Transverse colon (tissue), 4 donors: ENCODE measurements at regions not wholly inside any gene's neighbourhood (a gene's known extent, or its start where the extent isn't known, plus 50 kb on each side); places are given as distances from the start of the nearest gene placed in this dataset.

ENCODE experiments used
- DNase-seq: peaks from one replicate; pipeline ENCODE4 v3.0.0-alpha.2; 2019
- H3K27ac ChIP-seq, 4 donors: fragments of 200-600 bp; sonication (generic); 2 replicates each; pipeline ENCODE4 v1.5.1; 2016 to 2018; ENCODE audit warnings: inconsistent platforms in 4 of 4
- H3K27me3 ChIP-seq: fragments of 200-600 bp; sonication (generic); 2 replicates; pipeline ENCODE4 v1.5.1; 2017; ENCODE audit warnings: inconsistent platforms
- H3K36me3 ChIP-seq, 4 donors: fragments of 200-600 bp; sonication (generic); 2 replicates each; pipeline ENCODE4 v1.5.1; 2017 to 2019; ENCODE audit warnings: inconsistent platforms in 4 of 4
- H3K4me1 ChIP-seq, 4 donors: fragments of 200-600 bp; sonication (generic); 2 replicates each; pipeline ENCODE4 v1.5.1; 2017 to 2020; ENCODE audit warnings: inconsistent platforms in 4 of 4
- H3K4me3 ChIP-seq, 4 donors: fragments of 200-600 bp; sonication (generic); 1 replicate in 1 of 4; 2 replicates in 3 of 4; pipeline versions ENCODE4 v1.5.1 to v1.6.1; 2017 to 2019; ENCODE audit warnings: inconsistent platforms in 4 of 4
- H3K9me3 ChIP-seq, 2 donors: fragments of 200-600 bp; sonication (generic); 2 replicates each; pipeline ENCODE4 v1.5.1; 2017 to 2019; ENCODE audit warnings: inconsistent platforms in 2 of 2
- CTCF ChIP-seq, 5 experiments: fragments of 200-600 bp in 3 of 5; fragments of 450-650 bp in 2 of 5; sonication (generic) in 3 of 5; IDR thresholded peaks; 1 replicate in 2 of 5; 2 replicates in 3 of 5; pipeline ENCODE4 v1.5.1; 2016 to 2017; ENCODE audit warnings: antibody characterized with exemption in 5 of 5, inconsistent platforms in 3 of 5, mild to moderate bottlenecking in 2 of 5, moderate library complexity in 1 of 5
- EP300 ChIP-seq: sonication (generic); formaldehyde crosslinking; IDR thresholded peaks from one replicate; pipeline ENCODE4 v1.6.1; 2017; ENCODE audit warnings: antibody characterized with exemption, low read depth
- POLR2A ChIP-seq: fragments of 450-650 bp; IDR thresholded peaks from one replicate; pipeline ENCODE4 v1.6.1; 2016; ENCODE audit warnings: antibody characterized with exemption, mild to moderate bottlenecking, moderate library complexity
- POLR2AphosphoS5 ChIP-seq, 3 donors: sonication (generic); formaldehyde crosslinking; IDR thresholded peaks; one replicate each; pipeline ENCODE4 v1.6.1; 2016; ENCODE audit warnings: antibody characterized with exemption in 3 of 3
- WGBS, 2 donors: methylation state at CpG; one replicate each; pipeline ENCODE4 v1.1.5; 2018; ENCODE audit warnings: low coverage in 1 of 2; 5-methylcytosine and 5-hydroxymethylcytosine counted together
- in situ Hi-C, 4 donors: fragments of 200-750 bp; cut with MboI; loops; one replicate each; pipeline versions ENCODE4 v1.15.0 to v1.15.1; 2017; ENCODE audit warnings: low sequenced_read_pairs in 3 of 4, low pct_ligation_motif_present in 1 of 4, low pct_unique_long_range_greater_than_20kb in 1 of 4
- intact Hi-C: fragments of 100-400 bp; cut with DNase I; formaldehyde crosslinking; loops from one replicate; pipeline ENCODE4 v1.15.1; 2023; ENCODE audit warnings: low total_unique reads

- WGBS, 2 donors, result 80 to 84% methylated on average over 1 to 8 of the region's 8 CpGs
- H3K27ac ChIP-seq, result no peak overlapping the region
- H3K36me3 ChIP-seq, result no peaks in the 10 kb centered on the region
- H3K4me3 ChIP-seq, result no peak overlapping the region
- peaks cover 11% of the 10 kb centered on the region for H3K27me3 ChIP-seq
- in situ Hi-C loops (no loop called here), intact Hi-C loops (no loop called here)
- H3K9me3 ChIP-seq, result no peaks in the 10 kb centered on the region
- no peaks in the 10 kb centered on the region for H3K4me1 ChIP-seq
- no peak for TF ChIP-seq EP300
- TF ChIP-seq POLR2A, result no peak
- no peak for TF ChIP-seq POLR2AphosphoS5 (IDR thresholded peaks at IDR 0.05)
- no peak for TF ChIP-seq CTCF (IDR thresholded peaks at IDR 0.05)
- DNase-seq, result no peak
Measured at GRCh38 chr12:3357950-3358525, 133.0 kb upstream of the PRMT8 start.

- TF ChIP-seq POLR2AphosphoS5 (IDR thresholded peaks at IDR 0.05), result no peak
- TF ChIP-seq CTCF (IDR thresholded peaks at IDR 0.05), result no peak
- no peak for TF ChIP-seq POLR2A
- no peak for TF ChIP-seq EP300
Measured at GRCh38 chr12:3359478-3359877, 131.5 kb upstream of the PRMT8 start.

GRCh38 chr12:3361146-3361545, 129.9 kb upstream of the PRMT8 start:
- TF ChIP-seq POLR2AphosphoS5 (IDR thresholded peaks at IDR 0.05) (no peak), POLR2A (no peak), CTCF (IDR thresholded peaks at IDR 0.05) (no peak), EP300 (no peak)
- WGBS, 2 donors, result 72 to 82% methylated on average over 3 to 6 of the region's 6 CpGs
- intact Hi-C loops (no loop called here), in situ Hi-C loops (no loop called here)
- Histone ChIP-seq H3K9me3 (no peaks in the 10 kb centered on the region), H3K36me3 (no peaks in the 10 kb centered on the region), H3K4me3 (no peak overlapping the region), H3K4me1 (peaks cover 0 to 8% (median 5%) of the 10 kb centered on the region in 4 donors), H3K27me3 (peaks cover 37% of the 10 kb centered on the region), H3K27ac (no peak overlapping the region)
- no peak for DNase-seq

More at GRCh38 chr12:3359478-3359877, 131.5 kb upstream of the PRMT8 start:
- in situ Hi-C loops, result no loop called here
- no peak overlapping the region for H3K27ac ChIP-seq
- DNase-seq, result no peak
- H3K9me3 ChIP-seq, result no peaks in the 10 kb centered on the region
- H3K36me3 ChIP-seq, result no peaks in the 10 kb centered on the region
- intact Hi-C loops, result no loop called here
- 79 to 91% methylated on average over 2 of the region's 2 CpGs for WGBS, 2 donors
- no peak overlapping the region for H3K4me3 ChIP-seq
- H3K27me3 ChIP-seq, result peaks cover 25% of the 10 kb centered on the region
- H3K4me1 ChIP-seq, result no peaks in the 10 kb centered on the region

- H3K27ac ChIP-seq, result no peak overlapping the region
- 74 to 90% methylated on average over 4 to 6 of the region's 6 CpGs for WGBS, 2 donors
Measured at GRCh38 chr12:3362737-3363136, 128.3 kb upstream of the PRMT8 start.

More at GRCh38 chr12:3362737-3363136, 128.3 kb upstream of the PRMT8 start:
- H3K27me3 ChIP-seq, result peaks cover 53% of the 10 kb centered on the region
- DNase-seq, result no peak
- TF ChIP-seq POLR2A, result no peak
- no peak for TF ChIP-seq POLR2AphosphoS5 (IDR thresholded peaks at IDR 0.05)
- TF ChIP-seq CTCF (IDR thresholded peaks at IDR 0.05), result no peak
- TF ChIP-seq EP300, result no peak
- in situ Hi-C loops, result no loop called here
- no peak overlapping the region for H3K4me3 ChIP-seq
- intact Hi-C loops, result no loop called here
- no peaks in the 10 kb centered on the region for H3K9me3 ChIP-seq
- H3K36me3 ChIP-seq, result no peaks in the 10 kb centered on the region
- H3K4me1 ChIP-seq, result peaks cover 0 to 8% (median 5%) of the 10 kb centered on the region in 4 donors
